ENCODE measurements at regions not wholly inside any gene's neighbourhood (a gene's known extent, or its start where the extent isn't known, plus 50 kb on each side); places are given as distances from the start of the nearest gene placed in this dataset.

DNA sequence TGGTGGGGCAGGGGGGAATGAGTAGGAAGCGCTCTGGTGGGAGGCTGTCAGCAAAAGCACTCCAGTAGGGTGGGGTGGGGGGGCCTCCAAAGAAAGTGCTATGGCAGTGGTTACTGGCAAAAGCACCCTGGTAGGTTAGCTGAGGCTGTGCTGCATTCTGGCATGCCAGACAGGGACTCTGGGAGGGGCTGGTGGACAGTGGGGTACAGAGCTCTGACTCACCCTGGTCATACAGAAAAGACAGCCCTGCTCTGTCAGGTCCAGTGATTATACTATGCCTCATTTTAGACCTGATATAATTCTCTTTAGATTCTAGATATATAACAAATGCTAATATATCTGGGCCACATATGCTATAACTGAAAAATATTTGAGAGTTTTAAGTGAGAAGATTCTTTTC lies 82.8 kb upstream of the CPNE4 start:
- H3K9me3 Mint-ChIP-seq (ENCODE audit: unreplicated experiment), result no peaks in the 10 kb centered on the region
- no peak for DNase-seq
- no peaks in the 10 kb centered on the region for H3K36me3 Mint-ChIP-seq (ENCODE audit: unreplicated experiment)
- no peaks in the 10 kb centered on the region for H3K27me3 Mint-ChIP-seq (ENCODE audit: unreplicated experiment)
- no peak overlapping the region for H3K27ac Mint-ChIP-seq (ENCODE audit: unreplicated experiment)
- H3K4me3 Mint-ChIP-seq (ENCODE audit: unreplicated experiment), result no peak overlapping the region
- TF ChIP-seq, protein P1, sequence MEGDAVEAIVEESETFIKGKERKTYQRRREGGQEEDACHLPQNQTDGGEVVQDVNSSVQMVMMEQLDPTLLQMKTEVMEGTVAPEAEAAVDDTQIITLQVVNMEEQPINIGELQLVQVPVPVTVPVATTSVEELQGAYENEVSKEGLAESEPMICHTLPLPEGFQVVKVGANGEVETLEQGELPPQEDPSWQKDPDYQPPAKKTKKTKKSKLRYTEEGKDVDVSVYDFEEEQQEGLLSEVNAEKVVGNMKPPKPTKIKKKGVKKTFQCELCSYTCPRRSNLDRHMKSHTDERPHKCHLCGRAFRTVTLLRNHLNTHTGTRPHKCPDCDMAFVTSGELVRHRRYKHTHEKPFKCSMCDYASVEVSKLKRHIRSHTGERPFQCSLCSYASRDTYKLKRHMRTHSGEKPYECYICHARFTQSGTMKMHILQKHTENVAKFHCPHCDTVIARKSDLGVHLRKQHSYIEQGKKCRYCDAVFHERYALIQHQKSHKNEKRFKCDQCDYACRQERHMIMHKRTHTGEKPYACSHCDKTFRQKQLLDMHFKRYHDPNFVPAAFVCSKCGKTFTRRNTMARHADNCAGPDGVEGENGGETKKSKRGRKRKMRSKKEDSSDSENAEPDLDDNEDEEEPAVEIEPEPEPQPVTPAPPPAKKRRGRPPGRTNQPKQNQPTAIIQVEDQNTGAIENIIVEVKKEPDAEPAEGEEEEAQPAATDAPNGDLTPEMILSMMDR (IDR thresholded peaks at IDR 0.05; ENCODE audit: partially characterized antibody, unreplicated experiment), result no peak
- no peaks in the 10 kb centered on the region for H3K4me1 Mint-ChIP-seq (ENCODE audit: low read depth, unreplicated experiment)

DNA sequence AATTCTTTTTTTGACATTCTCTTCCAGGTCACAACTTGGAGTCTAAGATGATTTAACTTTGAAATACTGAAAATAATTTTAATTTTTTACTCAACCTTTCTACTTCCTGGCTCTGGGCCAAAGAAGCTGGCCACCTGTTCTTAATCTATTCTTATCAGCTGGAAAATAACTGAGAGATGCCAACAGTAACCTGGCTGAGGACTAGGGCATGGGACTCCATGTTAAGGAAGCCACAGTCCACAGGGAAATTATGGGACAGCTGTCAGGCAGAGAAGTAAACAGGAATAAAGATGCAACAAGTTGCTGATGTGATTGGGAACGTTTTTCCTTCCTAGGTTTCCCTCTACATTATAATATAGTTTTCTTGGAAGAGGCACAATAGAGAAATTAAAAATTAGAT lies 84.7 kb upstream of the CPNE4 start:
- Mint-ChIP-seq H3K9me3 (ENCODE audit: unreplicated experiment) (no peaks in the 10 kb centered on the region), H3K27ac (ENCODE audit: unreplicated experiment) (no peak overlapping the region), H3K36me3 (ENCODE audit: unreplicated experiment) (no peaks in the 10 kb centered on the region), H3K27me3 (ENCODE audit: unreplicated experiment) (no peaks in the 10 kb centered on the region), H3K4me3 (ENCODE audit: unreplicated experiment) (no peak overlapping the region), H3K4me1 (ENCODE audit: low read depth, unreplicated experiment) (no peaks in the 10 kb centered on the region)
- TF ChIP-seq, protein P1 (IDR thresholded peaks at IDR 0.05; ENCODE audit: partially characterized antibody, unreplicated experiment), result no peak
- no peak for DNase-seq

DNA sequence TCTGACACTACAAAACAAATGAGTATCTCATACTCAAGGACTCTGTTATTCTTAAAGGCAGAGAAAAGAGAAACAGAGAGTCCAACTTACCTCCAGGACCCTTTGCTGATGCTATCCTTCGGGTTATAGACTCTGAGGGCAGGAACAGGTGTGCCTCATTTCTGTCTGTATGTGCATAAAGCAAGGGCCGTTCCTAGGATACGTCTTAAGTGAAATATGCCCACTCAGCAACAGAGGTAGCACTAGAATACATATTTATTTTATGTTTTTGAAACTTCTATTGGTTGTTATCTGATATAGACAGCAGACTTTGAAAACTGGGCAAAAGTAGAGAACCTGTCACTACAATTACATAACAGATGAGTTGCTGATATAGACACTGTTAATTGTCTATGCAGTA lies 89.3 kb upstream of the CPNE4 start:
- no peak for DNase-seq
- H3K9me3 Mint-ChIP-seq (ENCODE audit: unreplicated experiment), result no peaks in the 10 kb centered on the region
- TF ChIP-seq, protein P1 (IDR thresholded peaks at IDR 0.05; ENCODE audit: partially characterized antibody, unreplicated experiment), result no peak
- no peak overlapping the region for H3K27ac Mint-ChIP-seq (ENCODE audit: unreplicated experiment)
- H3K36me3 Mint-ChIP-seq (ENCODE audit: unreplicated experiment), result no peaks in the 10 kb centered on the region
- no peaks in the 10 kb centered on the region for H3K27me3 Mint-ChIP-seq (ENCODE audit: unreplicated experiment)
- no peaks in the 10 kb centered on the region for H3K4me1 Mint-ChIP-seq (ENCODE audit: low read depth, unreplicated experiment)
- H3K4me3 Mint-ChIP-seq (ENCODE audit: unreplicated experiment), result no peak overlapping the region

DNA sequence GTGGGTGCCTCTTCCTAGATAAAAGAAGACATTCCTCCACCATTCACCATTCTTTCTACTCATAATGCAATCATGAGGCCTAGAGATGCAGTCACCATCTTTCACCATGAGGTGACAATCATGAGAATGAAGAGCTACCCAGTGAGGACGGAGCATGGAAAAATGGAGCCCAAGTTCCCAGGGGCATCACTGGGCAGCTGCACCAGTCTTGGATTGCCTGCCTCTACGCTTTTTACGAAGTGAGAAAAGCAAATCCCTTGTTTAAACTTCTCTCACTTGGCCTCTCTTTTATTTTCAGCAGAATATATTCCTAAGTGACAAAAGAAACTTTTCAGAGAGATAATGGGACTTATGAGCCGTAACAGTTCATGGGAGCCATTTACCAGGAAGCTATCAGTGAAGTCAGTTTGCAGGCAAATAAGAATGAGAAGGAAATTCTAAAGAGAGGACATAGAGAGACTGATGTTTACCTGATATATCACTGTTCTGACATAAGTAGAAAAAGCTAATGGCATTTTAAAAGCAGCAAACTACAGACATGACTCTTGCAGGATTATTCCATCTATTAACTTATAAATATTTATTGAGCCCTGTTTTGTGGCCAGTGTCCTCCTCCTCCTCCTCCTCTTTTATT lies 90.0 kb upstream of the CPNE4 start:
- Mint-ChIP-seq H3K27me3 (ENCODE audit: unreplicated experiment) (no peaks in the 10 kb centered on the region), H3K36me3 (ENCODE audit: unreplicated experiment) (no peaks in the 10 kb centered on the region), H3K9me3 (ENCODE audit: unreplicated experiment) (no peaks in the 10 kb centered on the region), H3K4me3 (ENCODE audit: unreplicated experiment) (no peak overlapping the region), H3K27ac (ENCODE audit: unreplicated experiment) (no peak overlapping the region), H3K4me1 (ENCODE audit: low read depth, unreplicated experiment) (no peaks in the 10 kb centered on the region)
- DNase-seq, result no peak
- TF ChIP-seq, protein P1 (IDR thresholded peaks at IDR 0.05; ENCODE audit: partially characterized antibody, unreplicated experiment), result no peak

DNA sequence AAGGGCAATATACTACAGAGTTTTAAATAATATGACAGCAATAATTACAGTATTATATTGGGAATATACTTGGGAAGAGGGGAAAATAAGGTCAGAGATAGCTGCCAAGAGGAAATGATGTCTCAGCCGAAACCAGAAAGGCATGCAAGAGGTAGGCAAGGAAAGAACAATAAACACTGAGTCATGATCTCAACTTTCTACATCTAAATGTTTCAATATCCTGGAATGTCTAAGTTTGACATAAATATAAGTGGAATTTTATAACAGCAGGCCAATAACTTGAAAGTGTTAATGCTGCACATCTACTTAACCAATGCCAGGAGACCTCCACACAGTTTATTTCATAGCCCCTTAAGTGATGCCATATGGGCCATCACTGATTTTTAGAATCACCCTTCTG lies 99.8 kb upstream of the CPNE4 start:
- Mint-ChIP-seq H3K27me3 (ENCODE audit: unreplicated experiment) (peaks cover 2% of the 10 kb centered on the region), H3K27ac (ENCODE audit: unreplicated experiment) (no peak overlapping the region), H3K36me3 (ENCODE audit: unreplicated experiment) (no peaks in the 10 kb centered on the region), H3K4me1 (ENCODE audit: low read depth, unreplicated experiment) (no peaks in the 10 kb centered on the region), H3K4me3 (ENCODE audit: unreplicated experiment) (no peak overlapping the region), H3K9me3 (ENCODE audit: unreplicated experiment) (no peaks in the 10 kb centered on the region)
- TF ChIP-seq, protein P1 (IDR thresholded peaks at IDR 0.05; ENCODE audit: partially characterized antibody, unreplicated experiment), result no peak
- no peak for DNase-seq

Measured in glutamatergic neuron (in vitro differentiated cells).